Keratinocyte (primary cell): ENCODE measurements at regions not wholly inside any gene's neighbourhood (a gene's known extent, or its start where the extent isn't known, plus 50 kb on each side); places are given as distances from the start of the nearest gene placed in this dataset.

Experiments
- DNase-seq: peaks from one replicate; pipeline ENCODE4 v3.0.0-alpha.2; 2011; ENCODE audit warnings: low read depth, missing footprints, low spot score
- FAIRE-seq: peaks from 2 replicates; lab custom pipeline; 2011; peaks lifted over from hg19 to GRCh38; lab: Jason Lieb, UNC
- H2AFZ ChIP-seq: 2 replicates; pipeline ENCODE4 v1.6.0; 2012; ENCODE audit warnings: low read length, control low read depth, inconsistent platforms; ENCODE audit not compliant: control insufficient read depth
- H3K27ac ChIP-seq: 2 replicates; pipeline ENCODE4 v1.5.1; 2011; ENCODE audit warnings: low read length; ENCODE audit not compliant: control insufficient read depth, insufficient read depth
- H3K27me3 ChIP-seq: 3 replicates; pipeline ENCODE4 v1.6.0; 2011; ENCODE audit warnings: low read length; ENCODE audit not compliant: control insufficient read depth, insufficient read depth; ENCODE audit errors: extremely low read depth
- H3K36me3 ChIP-seq, 2 experiments: 2 replicates in 1 of 2; 3 replicates in 1 of 2; pipeline ENCODE4 v1.5.1; 2011; ENCODE audit warnings: low read length in 2 of 2, mild to moderate bottlenecking in 1 of 2; ENCODE audit not compliant: control insufficient read depth in 2 of 2, insufficient read depth in 2 of 2; ENCODE audit errors: extremely low read depth in 1 of 2
- H3K4me1 ChIP-seq: 3 replicates; pipeline ENCODE4 v1.5.1; 2011; ENCODE audit warnings: low read length; ENCODE audit not compliant: control insufficient read depth, insufficient read depth; ENCODE audit errors: extremely low read depth
- H3K4me2 ChIP-seq: 3 replicates; pipeline ENCODE4 v1.6.0; 2011; ENCODE audit warnings: low read depth, low read length; ENCODE audit not compliant: control insufficient read depth, insufficient read depth; ENCODE audit errors: extremely low read depth
- H3K4me3 ChIP-seq, 3 experiments: fragments of 200-600 bp in 1 of 3; sonication (generic) in 1 of 3; 2 replicates in 2 of 3; 3 replicates in 1 of 3; pipeline ENCODE4 v1.5.1; 2011 to 2016; ENCODE audit warnings: low read length in 3 of 3, mild to moderate bottlenecking in 3 of 3, control low read depth in 2 of 3, inconsistent platforms in 1 of 3, low read depth in 1 of 3, mixed read lengths in 1 of 3, mixed run types in 1 of 3, moderate library complexity in 1 of 3; ENCODE audit not compliant: control insufficient read depth in 2 of 3, insufficient read depth in 2 of 3; ENCODE audit errors: extremely low read depth in 1 of 3
- H3K79me2 ChIP-seq: 2 replicates; pipeline ENCODE4 v1.6.0; 2012; ENCODE audit warnings: low read length; ENCODE audit not compliant: control insufficient read depth, insufficient read depth
- H3K9ac ChIP-seq: 3 replicates; pipeline ENCODE4 v1.6.0; 2011; ENCODE audit warnings: low read length; ENCODE audit not compliant: control insufficient read depth, insufficient read depth; ENCODE audit errors: extremely low read depth
- H3K9me1 ChIP-seq: 3 replicates; pipeline ENCODE4 v1.6.0; 2011; ENCODE audit warnings: low read length; ENCODE audit not compliant: control insufficient read depth, insufficient read depth; ENCODE audit errors: extremely low read depth
- H3K9me3 ChIP-seq: 2 replicates; pipeline ENCODE4 v1.5.1; 2012; ENCODE audit warnings: low read depth, low read length; ENCODE audit not compliant: control insufficient read depth
- H4K20me1 ChIP-seq: 3 replicates; pipeline ENCODE4 v1.6.0; 2011; ENCODE audit warnings: low read length; ENCODE audit not compliant: control insufficient read depth, insufficient read depth; ENCODE audit errors: extremely low read depth
- CTCF ChIP-seq, 3 experiments: IDR thresholded peaks in 1 of 3; conservative IDR thresholded peaks in 1 of 3; optimal IDR thresholded peaks in 1 of 3; 2 replicates in 2 of 3; 3 replicates in 1 of 3; pipeline versions ENCODE3 to v1.5.1; 2011; ENCODE audit warnings: low read length in 3 of 3, mild to moderate bottlenecking in 3 of 3, moderate library complexity in 2 of 3, control low read depth in 1 of 3, inconsistent platforms in 1 of 3; ENCODE audit not compliant: insufficient read depth in 2 of 3; ENCODE audit errors: extremely low read depth in 1 of 3
- EZH2 ChIP-seq: IDR thresholded peaks from one replicate; pipeline ENCODE4 v1.6.1; 2012; ENCODE audit warnings: inconsistent platforms, mild to moderate bottlenecking, low read length, moderate library complexity
- dilution Hi-C: fragments of 300-500 bp; cut with MboI; formaldehyde crosslinking; loops from one replicate; pipeline ENCODE4 v1.7.0; 2020; ENCODE audit warnings: low sequenced_read_pairs; ENCODE audit not compliant: extremely low pct_ligation_motif_present

- Histone ChIP-seq H3K9me1 (no peaks in the 10 kb centered on the region), H3K27me3 (no peaks in the 10 kb centered on the region), H3K36me3 (no peaks in the 10 kb centered on the region), H3K4me3 (no peak overlapping the region), H4K20me1 (no peaks in the 10 kb centered on the region), H2AFZ (no peak overlapping the region), H3K79me2 (no peaks in the 10 kb centered on the region), H3K4me1 (no peaks in the 10 kb centered on the region), H3K9ac (no peak overlapping the region), H3K9me3 (no peaks in the 10 kb centered on the region), H3K4me2 (no peak overlapping the region), H3K27ac (no peak overlapping the region)
- TF ChIP-seq CTCF (optimal IDR thresholded peaks at IDR 0.05 in 1 of 3, IDR thresholded peaks at IDR 0.05 in 1 of 3, conservative IDR thresholded peaks at IDR 0.05 in 1 of 3; ENCODE audit: extremely low read depth in 1 of 3, insufficient read depth in 2 of 3, low read length in 3 of 3) (no peak), EZH2 (no peak)
- dilution Hi-C loops = no loop called here
- DNase-seq (no peak), FAIRE-seq (no peak)
Observed at GRCh38 chr10:75335983-75336382, 65.6 kb downstream of the ZNF503 start.

GRCh38 chr10:75335191-75335590, 66.4 kb downstream of the ZNF503 start:
- H3K4me2 ChIP-seq = no peak overlapping the region
- no peaks in the 10 kb centered on the region for H3K9me1 ChIP-seq
- H3K79me2 ChIP-seq = no peaks in the 10 kb centered on the region
- DNase-seq (no peak), FAIRE-seq (no peak)
- H4K20me1 ChIP-seq = no peaks in the 10 kb centered on the region
- dilution Hi-C loops = no loop called here
- H3K9ac ChIP-seq = no peak overlapping the region
- H3K36me3 ChIP-seq = no peaks in the 10 kb centered on the region
- TF ChIP-seq EZH2 (no peak), CTCF (optimal IDR thresholded peaks at IDR 0.05 in 1 of 3, IDR thresholded peaks at IDR 0.05 in 1 of 3, conservative IDR thresholded peaks at IDR 0.05 in 1 of 3; ENCODE audit: extremely low read depth in 1 of 3, insufficient read depth in 2 of 3, low read length in 3 of 3) (no peak)
- no peak overlapping the region for H3K27ac ChIP-seq
- no peak overlapping the region for H3K4me3 ChIP-seq
- no peaks in the 10 kb centered on the region for H3K9me3 ChIP-seq
- H3K4me1 ChIP-seq = no peaks in the 10 kb centered on the region
- H3K27me3 ChIP-seq = no peaks in the 10 kb centered on the region
- no peak overlapping the region for H2AFZ ChIP-seq
